ENCODE measurements at regions not wholly inside any gene's neighbourhood (a gene's known extent, or its start where the extent isn't known, plus 50 kb on each side); places are given as distances from the start of the nearest gene placed in this dataset.

DNA sequence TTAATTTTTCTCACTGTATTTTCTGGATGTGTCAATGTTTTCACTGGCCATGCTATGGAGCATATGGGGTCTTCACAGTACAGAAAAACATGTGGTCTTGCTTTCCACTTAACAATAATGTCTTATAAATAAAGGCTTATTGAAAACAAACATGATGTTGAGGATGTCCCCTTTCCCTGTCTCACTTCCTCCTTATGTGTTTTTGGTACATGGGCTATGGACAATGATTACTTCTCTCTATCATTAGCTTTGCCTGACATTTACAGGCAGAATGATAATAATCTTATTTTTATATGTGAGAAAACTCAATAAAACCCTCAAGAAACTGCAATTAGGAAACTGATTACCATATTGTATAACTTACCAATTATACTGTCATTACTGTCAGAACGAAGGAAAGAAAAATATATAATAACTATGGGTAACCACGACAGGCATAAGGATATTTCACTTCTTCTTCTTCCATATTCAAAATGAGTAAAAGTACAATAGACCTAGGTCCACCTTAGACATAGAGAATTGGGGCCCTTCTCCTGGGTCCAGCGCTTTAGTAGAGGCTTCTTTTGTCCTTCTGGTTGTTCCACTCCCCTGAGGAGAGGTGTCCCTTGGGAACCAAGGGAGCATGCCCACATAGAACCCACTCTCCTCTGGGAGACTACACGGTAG lies 375.0 kb downstream of the MAN2A1 start:
- no peaks in the 10 kb centered on the region for H4K20me1 ChIP-seq (replicated peaks in 1 of 2; ENCODE audit: control insufficient read depth in 1 of 2, insufficient read depth in 2 of 2, low read length in 2 of 2)
- no peak overlapping the region for H3K4me3 ChIP-seq (ENCODE audit: extremely low read depth in 1 of 4, insufficient read depth in 2 of 4, low read depth in 3 of 4, low read length in 4 of 4)
- ChIA-PET POLR2A (ENCODE audit: partially characterized antibody) (no interaction called here), CTCF (ENCODE audit: partially characterized antibody) (interaction anchor here (1.6 to 1.7 kb wide), 2 partner anchors 20 to 267 kb away, joined by 4 to 7 read pairs; no protein-coding TSS in a partner anchor)
- DNase-seq (ENCODE audit: low read depth in 1 of 2, low spot score in 2 of 2): no peak
- H3K56ac ChIP-seq (replicated peaks; ENCODE audit: insufficient read length, low read depth, low read length): no peak overlapping the region
- no peaks in the 10 kb centered on the region for H3K27me3 ChIP-seq (replicated peaks in 1 of 4; ENCODE audit: control insufficient read depth in 3 of 4, extremely low read depth in 1 of 4, insufficient read depth in 3 of 4, low read length in 3 of 4)
- no peaks in the 10 kb centered on the region for H3K79me2 ChIP-seq (ENCODE audit: control insufficient read depth in 1 of 2, insufficient read depth in 2 of 2, low read length in 2 of 2)
- FAIRE-seq: no peak
- H4K91ac ChIP-seq (replicated peaks; ENCODE audit: insufficient read length, low read length): no peak overlapping the region
- no peak overlapping the region for H3K27ac ChIP-seq (ENCODE audit: low read depth, low read length)
- H2BK15ac ChIP-seq (ENCODE audit: low read length): no peak overlapping the region
- H3K4me1 ChIP-seq (replicated peaks in 1 of 4; ENCODE audit: control insufficient read depth in 3 of 4, insufficient read depth in 4 of 4, low read length in 3 of 4): no peaks in the 10 kb centered on the region
- TF ChIP-seq ATF3 (IDR thresholded peaks at IDR 0.05; ENCODE audit: insufficient read depth, low read depth, low read length): no peak
- TF ChIP-seq EGR1 (IDR thresholded peaks at IDR 0.05; ENCODE audit: borderline replicate concordance, low read depth, low read length): no peak
- no peak for TF ChIP-seq RNF2 (IDR thresholded peaks at IDR 0.05; ENCODE audit: borderline replicate concordance, low read depth, low read length, missing control alignments, poor library complexity, severe bottlenecking)
- no peak for TF ChIP-seq HDAC6 (IDR thresholded peaks at IDR 0.05; ENCODE audit: low read depth, low read length)
- no peak for TF ChIP-seq CHD1 (IDR thresholded peaks at IDR 0.05; ENCODE audit: low read depth, low read length)
- no peak for TF ChIP-seq EZH2 (IDR thresholded peaks at IDR 0.05; ENCODE audit: low read depth, low read length, severe bottlenecking)
- TF ChIP-seq, protein P1, sequence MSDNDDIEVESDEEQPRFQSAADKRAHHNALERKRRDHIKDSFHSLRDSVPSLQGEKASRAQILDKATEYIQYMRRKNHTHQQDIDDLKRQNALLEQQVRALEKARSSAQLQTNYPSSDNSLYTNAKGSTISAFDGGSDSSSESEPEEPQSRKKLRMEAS (IDR thresholded peaks at IDR 0.05): no peak
- TF ChIP-seq POLR2A (IDR thresholded peaks at IDR 0.05; ENCODE audit: control extremely low read depth in 1 of 2, low read depth in 2 of 2, low read length in 2 of 2): no peak
- TF ChIP-seq KDM4A (IDR thresholded peaks at IDR 0.05; ENCODE audit: low read depth, low read length, severe bottlenecking): no peak
- TF ChIP-seq MAFK (IDR thresholded peaks at IDR 0.05; ENCODE audit: low read depth, low read length): no peak
- no peak for TF ChIP-seq KDM1A (IDR thresholded peaks at IDR 0.05; ENCODE audit: borderline replicate concordance, low read length)
- no peak for TF ChIP-seq EP300 (IDR thresholded peaks at IDR 0.05; ENCODE audit: borderline replicate concordance in 1 of 2, low read depth in 2 of 2, low read length in 2 of 2)
- no peak overlapping the region for H2BK5ac ChIP-seq (ENCODE audit: low read depth, low read length)
- H3K4ac ChIP-seq (replicated peaks; ENCODE audit: insufficient read length, low read depth, low read length): no peak overlapping the region
- H3K4me2 ChIP-seq (ENCODE audit: insufficient read depth in 1 of 2, low read depth in 2 of 2, low read length in 2 of 2): no peak overlapping the region
- no peak overlapping the region for H2BK12ac ChIP-seq (ENCODE audit: low read depth, low read length)
- H4K8ac ChIP-seq (ENCODE audit: extremely low read depth, insufficient read depth, low read length): no peak overlapping the region
- H3K9ac ChIP-seq (replicated peaks in 1 of 4; ENCODE audit: extremely low read depth in 1 of 4, low read depth in 3 of 4, low read length in 3 of 4): no peak overlapping the region
- no peaks in the 10 kb centered on the region for H3K79me1 ChIP-seq (ENCODE audit: low read depth, low read length)
- H4K5ac ChIP-seq (ENCODE audit: insufficient read length, low read depth, low read length): no peak overlapping the region
- no peak overlapping the region for H2BK20ac ChIP-seq (ENCODE audit: low read length)
- no peaks in the 10 kb centered on the region for H3K9me3 ChIP-seq (ENCODE audit: insufficient read depth in 2 of 2, low read depth in 1 of 2, low read length in 1 of 2)
- H3K23ac ChIP-seq (ENCODE audit: insufficient read length): no peak overlapping the region
- no peaks in the 10 kb centered on the region for H3K36me3 ChIP-seq (ENCODE audit: control insufficient read depth in 2 of 4, insufficient read depth in 4 of 4, low read length in 3 of 4)
- 0 out of 2 replicates have a peak overlapping the region, but pooled peaks have one; percentile 50 for H2AFZ ChIP-seq (ENCODE audit: low read length)
- no peak overlapping the region for H2BK120ac ChIP-seq (replicated peaks; ENCODE audit: low read depth, low read length)
- no peak overlapping the region for H3K18ac ChIP-seq (ENCODE audit: extremely low read depth, low read length)
- WGBS, 2 experiments (ENCODE audit: extremely low coverage in 1 of 2, insufficient coverage in 1 of 2, insufficient read length in 1 of 2, insufficient replicate concordance in 2 of 2, low coverage in 1 of 2, low lambda C conversion rate in 2 of 2, missing lambda C conversion rate in 1 of 2): 91% methylated on average over 3 of the region's 4 CpGs; no CpG with 5 or more reads in 1 of the 2 experiments
- no peak overlapping the region for H2AK5ac ChIP-seq (ENCODE audit: low read depth, low read length)
- H3K14ac ChIP-seq (ENCODE audit: insufficient read length): no peak overlapping the region
- H3K23me2 ChIP-seq (ENCODE audit: low read depth, low read length): no peaks in the 10 kb centered on the region
